ENCODE measurements at regions not wholly inside any gene's neighbourhood (a gene's known extent, or its start where the extent isn't known, plus 50 kb on each side); places are given as distances from the start of the nearest gene placed in this dataset.

DNA sequence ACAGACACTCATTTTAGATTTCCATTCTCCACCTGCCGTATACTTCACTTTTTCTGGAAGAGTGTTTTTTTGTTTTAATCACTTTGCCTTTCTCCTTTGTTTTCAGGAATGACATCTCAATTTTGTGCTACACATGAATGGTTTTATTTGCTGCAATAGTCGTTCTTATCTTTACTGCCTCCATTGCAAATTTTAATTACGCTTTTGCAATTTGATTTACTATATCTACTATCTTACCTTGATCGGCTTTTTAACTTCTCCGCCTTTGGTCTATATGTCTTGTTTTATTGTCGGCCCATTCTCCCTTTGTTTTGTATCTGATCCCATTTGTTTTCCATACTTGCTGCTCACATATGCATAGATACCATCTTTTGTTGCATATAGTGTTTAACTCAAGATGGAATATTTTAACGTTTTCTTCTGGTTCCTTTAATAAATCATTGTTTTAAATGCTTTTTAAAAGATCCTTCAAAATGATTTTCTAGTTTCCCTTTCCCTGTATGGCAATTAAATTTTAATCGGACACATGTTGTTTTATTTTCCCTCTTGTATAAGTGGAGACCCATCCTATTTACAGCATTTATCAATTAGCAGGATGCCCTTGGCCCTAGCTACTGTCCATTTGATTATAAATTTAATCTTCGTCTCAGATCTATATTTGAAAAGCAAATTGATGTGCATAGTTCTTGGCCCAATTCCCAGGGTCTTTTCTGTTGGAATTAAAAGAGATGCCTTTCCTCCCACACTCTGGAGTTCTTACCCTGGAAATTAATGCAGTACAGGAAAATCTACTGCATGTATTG, 97.2 kb upstream of the CNTN4 start:
- no peak overlapping the region for H3K4me3 ChIP-seq (ENCODE audit: low read length)
- no peaks in the 10 kb centered on the region for H4K20me1 ChIP-seq (ENCODE audit: control insufficient read depth, insufficient read depth, low read depth, low read length)
- no peaks in the 10 kb centered on the region for H3F3A ChIP-seq (ENCODE audit: control insufficient read depth, insufficient read depth)
- no peaks in the 10 kb centered on the region for H3K4me1 ChIP-seq (ENCODE audit: control insufficient read depth, low read length)
- H3K4me2 ChIP-seq (ENCODE audit: low read length), result no peak overlapping the region
- H3K9me2 ChIP-seq (replicated peaks; ENCODE audit: control insufficient read depth, low read length), result no peaks in the 10 kb centered on the region
- no peaks in the 10 kb centered on the region for H3K9me3 ChIP-seq (ENCODE audit: control insufficient read depth, insufficient read depth, low read length)
- H3K36me3 ChIP-seq (ENCODE audit: control insufficient read depth, low read length), result no peaks in the 10 kb centered on the region
- H3K79me2 ChIP-seq (ENCODE audit: control insufficient read depth, low read length), result no peaks in the 10 kb centered on the region
- no peaks in the 10 kb centered on the region for H3K27me3 ChIP-seq (ENCODE audit: control insufficient read depth, low read length)
- no peak overlapping the region for H3K27ac ChIP-seq (ENCODE audit: low read depth, low read length)
- no peak for TF ChIP-seq EZH2phosphoT487 (IDR thresholded peaks at IDR 0.05; ENCODE audit: borderline replicate concordance, low read length)
- TF ChIP-seq, protein P1, sequence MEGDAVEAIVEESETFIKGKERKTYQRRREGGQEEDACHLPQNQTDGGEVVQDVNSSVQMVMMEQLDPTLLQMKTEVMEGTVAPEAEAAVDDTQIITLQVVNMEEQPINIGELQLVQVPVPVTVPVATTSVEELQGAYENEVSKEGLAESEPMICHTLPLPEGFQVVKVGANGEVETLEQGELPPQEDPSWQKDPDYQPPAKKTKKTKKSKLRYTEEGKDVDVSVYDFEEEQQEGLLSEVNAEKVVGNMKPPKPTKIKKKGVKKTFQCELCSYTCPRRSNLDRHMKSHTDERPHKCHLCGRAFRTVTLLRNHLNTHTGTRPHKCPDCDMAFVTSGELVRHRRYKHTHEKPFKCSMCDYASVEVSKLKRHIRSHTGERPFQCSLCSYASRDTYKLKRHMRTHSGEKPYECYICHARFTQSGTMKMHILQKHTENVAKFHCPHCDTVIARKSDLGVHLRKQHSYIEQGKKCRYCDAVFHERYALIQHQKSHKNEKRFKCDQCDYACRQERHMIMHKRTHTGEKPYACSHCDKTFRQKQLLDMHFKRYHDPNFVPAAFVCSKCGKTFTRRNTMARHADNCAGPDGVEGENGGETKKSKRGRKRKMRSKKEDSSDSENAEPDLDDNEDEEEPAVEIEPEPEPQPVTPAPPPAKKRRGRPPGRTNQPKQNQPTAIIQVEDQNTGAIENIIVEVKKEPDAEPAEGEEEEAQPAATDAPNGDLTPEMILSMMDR (IDR thresholded peaks at IDR 0.05; ENCODE audit: low read depth, low read length, poor library complexity, severe bottlenecking), result no peak

DNA sequence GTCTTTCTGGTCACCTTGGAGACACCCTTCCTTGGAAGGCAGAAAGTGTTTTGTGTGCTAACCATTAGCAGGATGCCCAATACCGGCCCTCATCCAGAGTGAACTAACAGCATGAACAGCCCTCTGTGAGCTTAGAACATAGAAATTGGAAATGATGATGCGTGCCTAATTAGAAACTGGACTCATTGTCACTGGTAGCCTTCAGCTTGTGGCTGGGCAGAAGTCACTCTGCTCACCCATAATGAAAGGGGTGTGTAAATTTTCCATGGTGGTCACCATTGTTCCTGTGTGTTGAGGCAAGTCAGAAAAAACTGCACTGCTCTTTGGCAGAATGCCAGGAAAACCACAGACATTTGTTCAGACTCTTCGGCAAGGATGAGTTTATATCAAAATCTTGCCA, 74.7 kb upstream of the CNTN4 start:
- no peak overlapping the region for H3K27ac ChIP-seq (ENCODE audit: low read depth, low read length)
- H3K36me3 ChIP-seq (ENCODE audit: control insufficient read depth, low read length), result no peaks in the 10 kb centered on the region
- H3K4me1 ChIP-seq (ENCODE audit: control insufficient read depth, low read length), result no peaks in the 10 kb centered on the region
- H3K27me3 ChIP-seq (ENCODE audit: control insufficient read depth, low read length), result no peaks in the 10 kb centered on the region
- H3K4me3 ChIP-seq (ENCODE audit: low read length), result no peak overlapping the region
- no peak overlapping the region for H3K4me2 ChIP-seq (ENCODE audit: low read length)
- H3K79me2 ChIP-seq (ENCODE audit: control insufficient read depth, low read length), result no peaks in the 10 kb centered on the region
- TF ChIP-seq EZH2phosphoT487 (IDR thresholded peaks at IDR 0.05; ENCODE audit: borderline replicate concordance, low read length), result no peak
- TF ChIP-seq, protein P1 (IDR thresholded peaks at IDR 0.05; ENCODE audit: low read depth, low read length, poor library complexity, severe bottlenecking), result no peak
- no peaks in the 10 kb centered on the region for H3K9me2 ChIP-seq (replicated peaks; ENCODE audit: control insufficient read depth, low read length)
- no peaks in the 10 kb centered on the region for H4K20me1 ChIP-seq (ENCODE audit: control insufficient read depth, insufficient read depth, low read depth, low read length)
- no peaks in the 10 kb centered on the region for H3F3A ChIP-seq (ENCODE audit: control insufficient read depth, insufficient read depth)
- H3K9me3 ChIP-seq (ENCODE audit: control insufficient read depth, insufficient read depth, low read length), result no peaks in the 10 kb centered on the region

DNA sequence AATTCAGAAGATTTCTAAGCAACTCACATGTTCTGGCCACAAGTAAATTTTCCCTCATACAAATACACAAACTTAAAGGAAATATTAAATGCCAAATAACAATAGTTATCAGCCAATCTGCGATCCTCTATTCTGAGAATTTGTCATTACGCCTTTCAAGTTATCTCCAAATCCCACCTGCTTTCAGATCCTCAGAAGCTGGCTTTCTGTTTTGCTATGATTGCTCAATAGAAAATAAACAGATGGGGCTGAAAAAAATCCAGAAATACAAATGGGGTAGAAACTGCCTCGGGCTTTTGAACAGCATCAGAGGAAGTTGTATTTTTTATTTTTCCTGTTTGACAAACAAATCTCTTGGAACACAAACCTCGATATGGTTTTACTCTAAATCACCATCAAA, 74.0 kb upstream of the CNTN4 start:
- H3K4me1 ChIP-seq (ENCODE audit: control insufficient read depth, low read length), result no peaks in the 10 kb centered on the region

More for the DNA sequence above, 74.0 kb upstream of the CNTN4 start:
- no peaks in the 10 kb centered on the region for H4K20me1 ChIP-seq (ENCODE audit: control insufficient read depth, insufficient read depth, low read depth, low read length)
- TF ChIP-seq, protein P1 (IDR thresholded peaks at IDR 0.05; ENCODE audit: low read depth, low read length, poor library complexity, severe bottlenecking), result no peak
- TF ChIP-seq EZH2phosphoT487 (IDR thresholded peaks at IDR 0.05; ENCODE audit: borderline replicate concordance, low read length), result no peak
- H3F3A ChIP-seq (ENCODE audit: control insufficient read depth, insufficient read depth), result no peaks in the 10 kb centered on the region
- H3K4me2 ChIP-seq (ENCODE audit: low read length), result no peak overlapping the region
- no peaks in the 10 kb centered on the region for H3K36me3 ChIP-seq (ENCODE audit: control insufficient read depth, low read length)
- H3K9me3 ChIP-seq (ENCODE audit: control insufficient read depth, insufficient read depth, low read length), result no peaks in the 10 kb centered on the region
- H3K79me2 ChIP-seq (ENCODE audit: control insufficient read depth, low read length), result no peaks in the 10 kb centered on the region
- H3K27me3 ChIP-seq (ENCODE audit: control insufficient read depth, low read length), result no peaks in the 10 kb centered on the region
- H3K4me3 ChIP-seq (ENCODE audit: low read length), result no peak overlapping the region
- H3K27ac ChIP-seq (ENCODE audit: low read depth, low read length), result no peak overlapping the region
- no peaks in the 10 kb centered on the region for H3K9me2 ChIP-seq (replicated peaks; ENCODE audit: control insufficient read depth, low read length)
